Esophagus mucosa (tissue), 1 donor: ENCODE measurements at regions not wholly inside any gene's neighbourhood (a gene's known extent, or its start where the extent isn't known, plus 50 kb on each side); places are given as distances from the start of the nearest gene placed in this dataset.
"Not testable (repeated sequence)": the region's sequence is repeated elsewhere in the genome, so short reads cannot be mapped to it uniquely, and the experiment has no call there.

Source experiments
- ATAC-seq: fragments of 200-7000 bp; cut with Tn5 transposase; one replicate; pipeline ENCODE4 v1.9.1; 2020
- donor health status: DM: yes; HTN: yes; CAD: no.

- no peak for ATAC-seq
Measured at GRCh38 chr6:27575594-27576361, 102.9 kb upstream of the ZNF184 start.

GRCh38 chr6:27568226-27568897 is 95.5 kb upstream of the ZNF184 start:
- ATAC-seq, result no peak

GRCh38 chr6:27565839-27566779 is 93.2 kb upstream of the ZNF184 start:
- ATAC-seq, result no peak

GRCh38 chr6:27562027-27562410 is 89.1 kb upstream of the ZNF184 start:
- no peak for ATAC-seq

- no peak for ATAC-seq
Measured at GRCh38 chr6:27558028-27558724, 85.3 kb upstream of the ZNF184 start.

GRCh38 chr6:27556406-27556805 is 83.5 kb upstream of the ZNF184 start:
- no peak for ATAC-seq

GRCh38 chr6:27553123-27553904 is 80.4 kb upstream of the ZNF184 start:
- peak; percentile 34 for ATAC-seq

GRCh38 chr6:27551607-27552006 is 78.7 kb upstream of the ZNF184 start:
- no peak for ATAC-seq

- ATAC-seq, result no peak
Measured at GRCh38 chr6:27550692-27551091, 77.8 kb upstream of the ZNF184 start.

GRCh38 chr6:27549241-27549598 is 76.3 kb upstream of the ZNF184 start:
- not testable (repeated sequence) for ATAC-seq

GRCh38 chr6:27547157-27548075 is 74.5 kb upstream of the ZNF184 start:
- peak; percentile 79 for ATAC-seq

- no peak for ATAC-seq
Measured at GRCh38 chr6:27546522-27546921, 73.6 kb upstream of the ZNF184 start.

GRCh38 chr6:27545271-27546046 is 72.6 kb upstream of the ZNF184 start:
- peak; percentile 22 for ATAC-seq

- ATAC-seq, result no peak
Measured at GRCh38 chr6:27544612-27545260, 71.8 kb upstream of the ZNF184 start.

GRCh38 chr6:27544135-27544534 is 71.2 kb upstream of the ZNF184 start:
- not testable (repeated sequence) for ATAC-seq

- peak; percentile 77 for ATAC-seq
Measured at GRCh38 chr6:27542485-27542884, 69.6 kb upstream of the ZNF184 start.

- no peak for ATAC-seq
Measured at GRCh38 chr6:27541933-27542297, 69.0 kb upstream of the ZNF184 start.

GRCh38 chr6:27541212-27541932 is 68.5 kb upstream of the ZNF184 start:
- ATAC-seq, result no peak

GRCh38 chr6:27539551-27539950 is 66.6 kb upstream of the ZNF184 start:
- no peak for ATAC-seq
